Lung microvascular endothelial cell (primary cell): ENCODE measurements at regions not wholly inside any gene's neighbourhood (a gene's known extent, or its start where the extent isn't known, plus 50 kb on each side); places are given as distances from the start of the nearest gene placed in this dataset.
"Not testable (repeated sequence)": the region's sequence is repeated elsewhere in the genome, so short reads cannot be mapped to it uniquely, and the experiment has no call there.

Source experiments
- DNase-seq, 2 donors: peaks; one replicate each; pipeline versions ENCODE4 v3.0.0 to v3.0.0-alpha.2; 2010; ENCODE audit warnings: low read depth in 2 of 2

- DNase-seq = no peak
These were observed 184.8 kb upstream of the RND3 start for GRCh38 chr2:150672311-150672710.

- no peak for DNase-seq
These were observed 182.0 kb upstream of the RND3 start for GRCh38 chr2:150669492-150669891.

DNA sequence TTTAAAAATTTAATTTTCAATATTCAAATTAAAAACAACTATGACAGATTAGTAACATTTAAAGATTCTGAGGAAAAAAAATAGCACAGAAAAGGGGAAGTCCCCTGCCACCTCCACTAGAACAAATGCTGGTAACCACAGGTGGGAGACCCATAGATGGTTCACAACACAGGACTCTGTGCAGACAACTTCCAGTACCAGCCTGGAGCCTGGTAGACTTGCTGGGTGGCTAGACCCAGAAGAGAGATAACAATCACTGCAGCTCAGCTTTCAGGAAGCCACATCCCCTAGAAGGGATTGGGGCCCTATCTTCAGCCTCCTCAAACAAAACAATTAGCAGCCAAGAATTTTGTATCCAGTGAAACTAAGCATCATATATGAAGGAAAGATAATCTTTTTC lies 179.6 kb upstream of the RND3 start:
- DNase-seq = not testable (repeated sequence)

DNA sequence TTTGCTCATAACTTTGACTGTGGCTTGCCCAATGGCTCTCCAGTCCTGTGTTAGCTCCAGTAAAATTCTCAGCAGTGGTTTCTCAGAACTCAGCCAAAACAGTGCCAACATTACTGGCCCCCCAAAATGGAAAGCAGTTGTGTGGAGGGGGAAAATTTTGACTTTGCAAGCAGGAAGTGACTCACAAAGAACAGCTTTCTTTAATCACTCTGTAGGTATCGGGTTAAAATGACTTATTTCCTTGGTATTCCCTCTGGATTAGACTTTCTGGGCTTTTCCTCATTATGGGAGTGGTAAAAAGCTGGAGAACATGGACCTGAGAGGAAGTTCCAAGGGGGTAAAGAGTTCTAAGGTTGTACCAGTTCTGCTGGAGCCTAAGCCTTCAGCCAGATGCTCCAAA lies 175.7 kb upstream of the RND3 start:
- peak in 1 of 2 donors; percentile 46 for DNase-seq

DNA sequence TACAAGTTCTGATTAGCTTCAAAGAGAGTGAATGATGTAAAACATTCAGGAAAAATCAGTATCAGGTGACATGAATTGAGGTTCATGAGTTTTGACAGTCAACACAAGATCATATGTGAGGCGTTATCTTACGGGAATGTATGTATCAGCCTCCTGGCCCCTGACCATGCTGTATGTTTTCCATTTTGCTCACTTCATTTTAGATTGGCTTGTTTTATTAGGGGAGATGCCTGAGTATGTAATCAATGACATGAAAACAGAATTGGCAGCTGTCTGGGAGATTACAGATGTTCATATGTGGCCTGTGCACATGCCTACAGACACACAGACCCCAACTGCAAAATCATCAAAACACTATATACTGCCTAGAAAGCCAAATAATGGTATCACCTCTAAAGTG lies 168.5 kb upstream of the RND3 start:
- DNase-seq = no peak

DNA sequence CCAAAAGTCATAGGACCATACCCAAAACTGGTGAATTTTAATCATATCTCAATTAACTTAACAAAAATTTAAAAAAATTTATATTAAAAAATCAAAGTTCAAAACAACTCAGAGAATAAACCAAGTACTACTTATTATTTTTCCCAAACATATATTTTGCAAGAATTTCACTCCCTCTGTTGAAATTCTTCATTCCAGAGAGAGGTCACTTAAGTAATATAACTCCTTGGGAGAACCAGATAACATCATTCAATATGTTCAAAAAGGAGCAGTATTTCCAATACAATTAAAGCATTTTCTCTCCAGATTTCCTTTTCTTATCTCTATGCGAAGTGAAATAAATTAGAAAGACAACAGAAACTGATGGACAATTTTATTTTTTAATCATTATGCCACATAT lies 165.9 kb upstream of the RND3 start:
- DNase-seq = no peak

GRCh38 chr2:150647943-150648342 lies 160.5 kb upstream of the RND3 start:
- no peak for DNase-seq

- no peak for DNase-seq
These were observed 159.3 kb upstream of the RND3 start for GRCh38 chr2:150646746-150647145.

DNA sequence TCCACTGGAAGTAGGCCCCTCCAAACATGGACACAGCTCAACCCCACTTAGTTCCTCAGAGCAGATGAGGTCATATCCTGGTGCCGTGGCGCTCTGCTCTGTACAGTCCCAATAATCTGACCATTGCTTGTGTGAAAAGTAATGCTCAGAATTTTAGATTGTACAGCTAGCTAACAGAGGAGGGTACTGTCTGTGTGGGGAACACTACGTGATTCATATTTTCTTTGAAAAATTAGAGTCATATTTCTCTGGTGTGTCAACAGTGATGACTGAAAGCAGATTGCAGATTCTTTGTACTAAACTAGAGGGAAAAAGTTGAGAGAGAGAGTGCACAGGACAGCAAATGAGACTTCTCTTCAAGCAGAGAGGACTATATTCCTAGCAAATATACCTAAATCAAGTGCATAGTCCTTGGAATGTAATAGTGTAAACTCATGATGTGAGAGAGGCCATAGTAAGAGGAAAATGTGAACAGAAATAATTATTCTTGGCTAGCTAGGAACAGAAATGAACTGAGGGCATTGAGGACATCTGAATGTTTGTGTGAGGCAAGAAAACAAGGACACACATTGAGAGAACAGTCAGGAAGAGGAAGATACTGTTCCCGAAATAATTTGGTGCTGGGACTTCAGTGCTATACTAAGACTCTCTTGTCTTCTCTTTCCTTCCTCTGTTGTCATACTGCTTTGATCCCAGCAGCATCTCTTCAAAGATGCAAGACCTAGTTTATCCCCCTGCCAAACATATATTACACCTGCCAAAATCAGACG lies 157.0 kb upstream of the RND3 start:
- DNase-seq = peak in 1 of 2 donors; percentile 39

DNA sequence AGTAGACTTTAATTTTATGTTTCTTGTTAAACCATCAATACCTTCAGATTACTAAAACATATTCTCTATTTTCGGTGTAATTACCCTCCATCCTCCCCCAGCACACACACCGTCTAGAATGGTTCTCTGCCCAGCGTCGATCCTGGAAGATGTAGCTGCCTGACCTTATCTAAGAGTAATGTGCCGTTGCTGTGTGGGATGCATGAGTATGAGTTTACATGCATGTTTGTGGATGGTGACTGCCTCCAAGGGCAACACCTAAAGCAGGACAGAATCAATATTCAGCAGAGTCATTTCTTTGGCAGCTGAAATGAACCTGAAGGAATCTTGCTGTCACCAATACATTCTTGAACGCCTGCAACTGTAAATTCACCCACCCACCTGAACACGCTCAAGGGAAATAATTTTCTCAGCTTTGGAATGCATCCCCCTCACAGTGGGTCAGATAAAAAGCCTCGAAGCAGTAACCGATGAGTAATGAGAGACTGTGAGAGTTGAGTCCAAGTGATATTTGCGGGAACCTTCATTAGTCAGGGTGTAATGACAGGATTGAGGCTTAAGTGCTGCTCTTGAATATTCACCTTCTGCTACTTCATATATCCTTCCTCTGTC lies 155.8 kb upstream of the RND3 start:
- no peak for DNase-seq

DNA sequence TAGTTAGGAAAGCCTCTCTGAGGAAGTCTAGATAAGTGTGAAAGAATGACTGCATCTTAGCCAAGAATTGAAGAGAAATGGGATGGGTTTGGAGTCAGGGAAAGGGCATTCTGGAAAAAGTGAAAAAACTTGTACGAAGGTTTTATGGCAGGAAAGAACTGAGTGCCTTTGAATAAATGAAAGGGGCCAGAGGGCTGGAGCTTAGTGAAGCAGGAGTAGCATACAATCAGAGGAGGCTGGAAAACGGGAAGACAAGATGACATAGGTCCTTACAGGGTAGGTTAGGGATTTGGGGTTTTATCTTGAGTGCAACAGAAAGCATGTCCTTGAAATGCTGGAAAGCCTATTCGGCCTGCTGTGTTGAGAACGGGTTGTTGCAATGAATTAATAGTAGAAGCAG lies 152.6 kb upstream of the RND3 start:
- peak in 1 of 2 donors; percentile 19 for DNase-seq

DNA sequence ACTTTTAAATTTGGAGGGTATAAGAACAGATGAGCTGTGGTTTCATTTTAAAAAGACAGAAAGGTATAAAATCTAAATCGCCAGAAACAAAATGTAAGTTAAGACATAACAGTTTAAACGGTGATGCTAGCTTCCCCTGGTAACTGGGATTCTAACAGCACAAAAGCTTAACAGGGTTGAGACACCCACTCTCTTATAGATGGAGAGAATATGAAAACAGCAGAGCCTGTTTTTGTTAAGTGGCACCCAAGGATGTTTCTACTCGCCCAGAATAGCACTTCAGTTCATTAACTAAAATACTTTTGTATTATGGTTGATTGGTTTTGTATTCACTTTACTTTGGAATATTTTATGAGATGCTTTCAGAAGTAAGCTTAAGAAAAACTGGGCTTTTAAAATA lies 151.9 kb upstream of the RND3 start:
- no peak for DNase-seq

GRCh38 chr2:150631236-150631821 lies 143.9 kb upstream of the RND3 start:
- DNase-seq = no peak

DNA sequence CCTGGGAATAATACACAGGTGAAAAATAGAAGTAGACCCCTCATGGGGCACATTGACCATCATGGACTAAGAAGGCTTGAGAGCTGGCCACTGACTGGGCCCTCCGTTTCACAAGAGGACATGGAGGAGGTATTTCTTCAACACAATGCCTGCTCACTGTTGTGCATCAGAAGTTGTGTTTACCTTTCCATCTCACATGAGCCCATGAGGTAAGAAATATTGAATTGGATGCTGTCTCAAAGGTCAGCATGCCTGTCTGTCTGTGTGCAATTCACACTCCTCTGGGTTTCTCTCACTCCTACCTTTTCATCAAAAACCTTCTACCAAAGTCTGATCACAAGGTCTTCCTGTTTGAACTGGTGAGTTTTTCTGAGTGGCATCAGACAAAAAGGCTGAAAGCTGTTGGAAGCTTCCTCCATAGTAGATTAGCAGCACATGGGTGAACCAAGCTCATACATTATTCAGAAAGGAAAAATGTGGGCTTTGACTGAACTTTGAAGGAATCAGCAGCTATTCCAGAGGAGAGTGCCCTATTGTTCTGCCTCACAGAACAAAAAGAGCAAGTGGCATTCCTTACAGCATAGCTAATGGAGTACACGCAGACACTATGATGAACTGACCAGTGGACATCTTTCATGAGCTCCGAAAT lies 143.2 kb upstream of the RND3 start:
- no peak for DNase-seq

DNA sequence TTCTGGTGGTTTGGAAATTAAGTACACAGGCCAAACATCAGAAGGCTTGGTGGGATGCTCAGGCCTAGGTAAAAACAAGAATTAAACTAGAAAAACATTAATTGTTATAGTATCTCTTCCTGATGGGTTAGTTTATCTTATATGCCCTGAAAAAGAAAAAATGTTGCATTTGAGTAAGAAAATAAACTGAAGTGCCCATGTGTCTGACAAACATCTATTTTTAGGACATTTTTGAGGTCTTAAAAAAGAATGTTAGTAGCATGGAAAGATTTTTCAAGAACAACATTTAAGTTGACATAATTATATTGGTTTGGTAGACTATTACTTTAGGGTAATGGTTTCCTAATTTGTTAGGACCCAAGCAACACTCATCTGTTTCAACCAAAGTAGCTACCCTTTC lies 140.1 kb upstream of the RND3 start:
- DNase-seq = no peak

GRCh38 chr2:150626934-150627411 lies 139.5 kb upstream of the RND3 start:
- DNase-seq = no peak

DNA sequence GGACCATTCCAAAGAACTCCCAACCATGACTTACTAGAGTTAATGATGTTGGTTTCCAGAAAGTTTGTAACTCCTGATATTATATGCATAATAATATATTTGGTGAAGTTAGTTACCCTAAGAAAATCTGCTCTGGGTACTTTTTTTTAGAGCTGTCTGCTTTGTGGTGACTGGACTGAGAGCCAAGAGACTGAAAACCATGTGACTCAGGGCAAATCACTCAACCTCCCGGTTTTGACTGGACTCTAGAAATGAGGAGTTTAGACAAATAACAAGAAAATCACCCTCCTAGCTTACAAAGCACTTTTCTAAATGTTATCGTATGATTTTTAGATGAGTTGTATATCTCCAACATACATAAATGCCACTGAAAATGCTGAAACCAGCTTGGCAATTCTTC lies 138.3 kb upstream of the RND3 start:
- no peak for DNase-seq

DNA sequence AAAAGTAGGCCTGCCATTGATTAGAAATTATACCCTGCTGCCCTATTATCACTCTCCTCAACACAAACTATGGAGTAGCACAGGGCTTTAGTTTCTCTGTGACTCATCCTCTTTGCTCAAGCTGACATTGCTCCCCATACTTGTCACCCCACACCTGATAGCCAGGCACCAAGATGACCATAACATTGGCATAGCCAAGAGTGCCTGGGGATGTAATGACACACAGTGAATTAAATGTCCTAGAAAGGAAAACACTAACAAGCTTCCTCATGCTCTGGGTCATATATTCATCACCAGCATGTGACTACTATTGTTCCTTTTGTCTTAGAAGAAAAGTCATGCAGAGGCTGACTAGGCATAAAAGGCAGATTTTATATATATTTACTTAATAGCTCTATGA lies 137.8 kb upstream of the RND3 start:
- DNase-seq = peak in 1 of 2 donors; percentile 17

- peak in 1 of 2 donors; percentile 90 for DNase-seq
These were observed 136.5 kb upstream of the RND3 start for GRCh38 chr2:150624001-150624401.

GRCh38 chr2:150621526-150622213 lies 134.2 kb upstream of the RND3 start:
- DNase-seq = peak in 1 of 2 donors; percentile 78

DNA sequence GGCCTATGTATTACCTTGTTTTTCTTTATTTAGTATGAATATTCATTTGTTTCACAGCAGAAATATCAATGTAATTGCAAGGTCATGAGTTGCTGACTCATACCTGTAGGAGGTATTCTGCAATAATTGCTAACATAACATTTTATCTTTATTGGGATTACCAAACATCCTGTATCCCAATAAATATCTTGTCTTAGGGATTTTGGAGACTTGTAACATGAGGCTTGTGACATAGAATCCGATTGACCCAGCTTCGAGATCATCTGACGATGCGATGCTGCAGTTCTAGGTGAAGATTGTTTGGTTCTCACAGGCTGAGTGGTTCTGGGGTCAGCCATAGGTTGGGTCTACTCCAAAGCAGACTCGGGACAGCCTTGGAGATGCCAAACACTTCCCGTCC lies 133.4 kb upstream of the RND3 start:
- DNase-seq = no peak

- DNase-seq = peak in 1 of 2 donors; percentile 37
These were observed 132.9 kb upstream of the RND3 start for GRCh38 chr2:150620416-150620815.
